Uterus (tissue), 3 donors: ENCODE measurements at regions not wholly inside any gene's neighbourhood (a gene's known extent, or its start where the extent isn't known, plus 50 kb on each side); places are given as distances from the start of the nearest gene placed in this dataset.
A peak's percentile ranks its signal among the peaks of the same experiment; 100 is the strongest.

Experiments used
- DNase-seq, 2 donors: peaks; one replicate each; pipeline ENCODE4 v3.0.0-alpha.2; 2019 to 2020
- H3K27ac ChIP-seq, 2 donors: fragments of 200-600 bp; sonication (generic); 1 replicate in 1 of 2; 2 replicates in 1 of 2; pipeline ENCODE4 v1.5.1; 2016 to 2018
- H3K27me3 ChIP-seq, 2 donors: fragments of 200-600 bp; sonication (generic); one replicate each; pipeline ENCODE4 v1.5.1; 2018 to 2019; ENCODE audit warnings: control low read depth in 1 of 2
- H3K36me3 ChIP-seq, 2 donors: fragments of 200-600 bp; sonication (generic); one replicate each; pipeline ENCODE4 v1.5.1; 2019; ENCODE audit warnings: control low read depth in 1 of 2
- H3K4me1 ChIP-seq, 2 donors: fragments of 200-600 bp; sonication (generic); one replicate each; pipeline ENCODE4 v1.5.1; 2018 to 2019; ENCODE audit warnings: control low read depth in 1 of 2
- H3K4me3 ChIP-seq, 2 donors: fragments of 200-600 bp; sonication (generic); 1 replicate in 1 of 2; 2 replicates in 1 of 2; pipeline ENCODE4 v1.5.1; 2018 to 2019; ENCODE audit warnings: mild to moderate bottlenecking in 1 of 2
- H3K9me3 ChIP-seq, 2 donors: fragments of 200-600 bp; sonication (generic); one replicate each; pipeline ENCODE4 v1.5.1; 2019; ENCODE audit warnings: control low read depth in 1 of 2
- CTCF ChIP-seq, 4 experiments: fragments of 200-600 bp in 2 of 4; fragments of 450-650 bp in 2 of 4; sonication (generic) in 2 of 4; IDR thresholded peaks; one replicate each; pipeline ENCODE4 v1.5.1; 2016 to 2019; ENCODE audit warnings: antibody characterized with exemption in 4 of 4, mild to moderate bottlenecking in 2 of 4, moderate library complexity in 1 of 4
- POLR2A ChIP-seq, 2 donors: fragments of 450-650 bp; IDR thresholded peaks; one replicate each; pipeline ENCODE4 v1.6.1; 2016; ENCODE audit warnings: antibody characterized with exemption in 2 of 2, mild to moderate bottlenecking in 1 of 2, moderate library complexity in 1 of 2
- intact Hi-C: fragments of 100-400 bp; cut with DNase I; formaldehyde crosslinking; loops from one replicate; pipeline ENCODE4 v1.15.1; 2023; ENCODE audit warnings: low total_unique reads
- donor health status: DM: yes; HTN: yes; CAD: no.

- no peak overlapping the region for H3K4me3 ChIP-seq
- peak overlapping the region in 1 of 2 donors; percentile 36 for H3K27ac ChIP-seq
- TF ChIP-seq CTCF (IDR thresholded peaks at IDR 0.05) = no peak
- intact Hi-C loops = no loop called here
- no peaks in the 10 kb centered on the region for H3K4me1 ChIP-seq
- no peaks in the 10 kb centered on the region for H3K9me3 ChIP-seq
- DNase-seq = no peak
- no peaks in the 10 kb centered on the region for H3K36me3 ChIP-seq
- H3K27me3 ChIP-seq = no peaks in the 10 kb centered on the region
These were observed 115.5 kb downstream of the WDR11 start for GRCh38 chr10:120966657-120967045.

DNA sequence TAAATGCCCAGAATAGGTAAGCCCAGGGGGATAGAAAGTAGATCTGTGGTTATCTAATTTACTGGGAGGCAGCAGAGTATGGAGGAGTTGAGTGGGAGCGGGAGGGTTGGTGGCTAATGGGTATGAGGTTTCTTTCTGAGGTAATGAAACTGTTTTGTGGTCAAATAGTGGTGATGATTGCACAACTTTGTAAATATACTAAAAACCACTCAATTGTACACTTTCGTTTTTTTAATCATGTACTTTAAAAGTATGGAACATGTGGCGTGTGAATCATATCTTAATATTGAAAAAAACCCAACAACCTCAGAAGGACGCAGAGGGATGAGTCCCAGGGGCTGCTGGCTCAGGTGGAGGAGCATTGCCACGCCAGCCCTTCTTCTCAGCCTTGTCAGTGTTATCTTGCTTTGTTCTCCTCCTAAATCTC is 118.1 kb downstream of the WDR11 start:
- TF ChIP-seq CTCF (IDR thresholded peaks at IDR 0.05) (no peak), POLR2A (IDR thresholded peaks at IDR 0.05) (no peak)
- no peaks in the 10 kb centered on the region for H3K36me3 ChIP-seq
- H3K4me1 ChIP-seq = no peaks in the 10 kb centered on the region
- intact Hi-C loops = no loop called here
- H3K27me3 ChIP-seq = no peaks in the 10 kb centered on the region
- no peak overlapping the region for H3K4me3 ChIP-seq
- H3K9me3 ChIP-seq = no peaks in the 10 kb centered on the region
- no peak overlapping the region for H3K27ac ChIP-seq
- no peak for DNase-seq

DNA sequence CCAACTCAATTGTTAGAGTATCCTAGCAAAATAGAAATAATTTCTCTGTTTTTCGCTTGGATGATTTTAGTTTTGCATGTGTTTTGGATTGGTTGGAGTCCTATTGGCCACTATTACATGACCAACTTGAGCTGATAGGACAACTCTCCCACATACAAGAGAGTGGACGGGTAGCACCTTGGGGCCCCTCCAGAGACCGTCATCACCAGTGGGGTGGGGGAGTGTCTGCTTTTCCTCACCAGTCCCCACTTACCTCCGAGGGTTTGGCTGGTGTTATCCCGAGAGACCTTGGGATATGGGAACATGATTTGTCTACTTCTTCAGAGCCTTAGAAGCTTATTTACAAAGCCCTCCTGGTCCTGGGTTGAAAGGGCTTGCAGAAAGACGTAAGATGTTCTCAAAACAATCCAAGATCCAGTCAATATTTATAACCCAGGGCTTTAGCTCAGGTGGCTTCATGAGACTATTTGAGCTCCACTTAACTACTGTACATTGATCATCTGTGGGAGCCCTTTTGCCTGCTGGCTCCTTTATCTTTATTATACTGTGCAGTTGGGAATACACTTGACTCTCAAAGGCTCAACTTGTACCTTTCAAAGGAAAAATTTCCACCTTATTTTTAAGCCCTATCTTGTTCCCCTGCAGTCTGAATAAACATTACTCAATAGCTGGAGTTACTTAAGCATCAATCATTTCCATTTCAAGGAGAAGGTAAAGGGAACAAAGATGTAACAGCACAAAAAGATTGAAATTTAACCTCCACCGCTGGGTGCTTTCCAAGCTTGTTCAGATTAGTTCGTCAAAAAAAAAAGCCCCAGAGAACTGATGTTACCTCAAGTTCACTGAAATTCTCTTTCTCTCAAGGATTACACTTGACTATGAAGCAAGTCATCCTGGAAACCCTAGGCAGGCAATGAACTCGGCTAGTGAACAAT is 119.7 kb downstream of the WDR11 start:
- Histone ChIP-seq H3K4me1 (no peaks in the 10 kb centered on the region), H3K9me3 (no peaks in the 10 kb centered on the region), H3K27me3 (no peaks in the 10 kb centered on the region), H3K36me3 (no peaks in the 10 kb centered on the region), H3K4me3 (no peak overlapping the region), H3K27ac (peak overlapping the region in 1 of 2 donors; percentile 52)
- TF ChIP-seq POLR2A (IDR thresholded peaks at IDR 0.05) = no peak
- no peak for TF ChIP-seq CTCF (IDR thresholded peaks at IDR 0.05)
- intact Hi-C loops = no loop called here
- no peak for DNase-seq

GRCh38 chr10:120971671-120972070 is 120.5 kb downstream of the WDR11 start:
- peaks cover 0 to 3% of the 10 kb centered on the region in 2 donors for H3K4me1 ChIP-seq
- no peaks in the 10 kb centered on the region for H3K36me3 ChIP-seq
- intact Hi-C loops = no loop called here
- H3K27ac ChIP-seq = peak overlapping the region in 1 of 2 donors; percentile 52
- H3K9me3 ChIP-seq = no peaks in the 10 kb centered on the region
- no peak overlapping the region for H3K4me3 ChIP-seq
- no peak for DNase-seq
- no peak for TF ChIP-seq POLR2A (IDR thresholded peaks at IDR 0.05)
- TF ChIP-seq CTCF (IDR thresholded peaks at IDR 0.05) = no peak
- no peaks in the 10 kb centered on the region for H3K27me3 ChIP-seq

DNA sequence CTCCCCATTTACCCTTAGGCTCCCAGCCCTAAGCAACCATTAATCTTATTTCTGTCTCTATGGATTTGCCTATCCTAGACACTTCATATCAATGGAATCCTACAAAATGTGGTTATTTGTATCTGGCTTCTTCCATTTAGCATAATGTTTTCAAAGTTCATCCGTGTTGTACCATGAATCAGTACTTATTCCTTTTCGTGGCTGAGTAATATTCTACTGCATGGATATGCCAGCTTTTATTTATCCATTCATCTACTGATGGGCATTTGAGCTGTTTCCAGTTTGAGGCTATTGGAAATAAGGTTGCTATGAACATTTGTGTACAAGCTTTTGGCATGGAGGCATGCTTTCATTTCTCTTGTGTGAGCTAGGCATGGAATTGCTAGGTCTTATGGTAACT is 121.1 kb downstream of the WDR11 start:
- no peaks in the 10 kb centered on the region for H3K36me3 ChIP-seq
- H3K4me3 ChIP-seq = no peak overlapping the region

More for the DNA sequence above, 121.1 kb downstream of the WDR11 start:
- DNase-seq = no peak
- Histone ChIP-seq H3K4me1 (peaks cover 0 to 3% of the 10 kb centered on the region in 2 donors), H3K27ac (no peak overlapping the region), H3K27me3 (no peaks in the 10 kb centered on the region), H3K9me3 (no peaks in the 10 kb centered on the region)
- intact Hi-C loops = no loop called here
- TF ChIP-seq CTCF (IDR thresholded peaks at IDR 0.05) (no peak), POLR2A (IDR thresholded peaks at IDR 0.05) (no peak)
